Activated naive CD4-positive, alpha-beta T cell treated with anti-CD3 and anti-CD28 coated beads for 36 hours (primary cell): ENCODE measurements at regions not wholly inside any gene's neighbourhood (a gene's known extent, or its start where the extent isn't known, plus 50 kb on each side); places are given as distances from the start of the nearest gene placed in this dataset.
"Not testable (repeated sequence)": the region's sequence is repeated elsewhere in the genome, so short reads cannot be mapped to it uniquely, and the experiment has no call there.

Experiments
- CTCF ChIA-PET: fragments of 350-600 bp; sonication (Branson Sonifier 250); formaldehyde crosslinking; loops from one replicate; lab custom pipeline; 2021; ENCODE audit warnings: antibody characterized with exemption; lab: Charles Lee
- DNase-seq: peaks from one replicate; pipeline ENCODE4 v3.0.0-alpha.2; 2020
- H3K27ac Mint-ChIP-seq: one replicate; pipeline ENCODE4 v1.8.0; 2021; ENCODE audit warnings: mild to moderate bottlenecking, mixed read lengths
- H3K27me3 Mint-ChIP-seq: one replicate; pipeline ENCODE4 v1.8.0; 2021; ENCODE audit warnings: low read depth, mixed read lengths
- H3K36me3 Mint-ChIP-seq: one replicate; pipeline ENCODE4 v1.8.0; 2021; ENCODE audit warnings: low read depth, mixed read lengths
- H3K4me1 Mint-ChIP-seq: one replicate; pipeline ENCODE4 v1.8.0; 2021; ENCODE audit warnings: low read depth, mixed read lengths
- H3K4me3 Mint-ChIP-seq: one replicate; pipeline ENCODE4 v1.8.0; 2021; ENCODE audit warnings: mild to moderate bottlenecking, moderate library complexity, mixed read lengths
- H3K9me3 Mint-ChIP-seq: one replicate; pipeline ENCODE4 v1.8.0; 2021; ENCODE audit warnings: mixed read lengths
- intact Hi-C: fragments of 100-400 bp; cut with micrococcal nuclease; formaldehyde crosslinking; loops from one replicate; pipeline ENCODE4 v1.15.1; 2023

DNA sequence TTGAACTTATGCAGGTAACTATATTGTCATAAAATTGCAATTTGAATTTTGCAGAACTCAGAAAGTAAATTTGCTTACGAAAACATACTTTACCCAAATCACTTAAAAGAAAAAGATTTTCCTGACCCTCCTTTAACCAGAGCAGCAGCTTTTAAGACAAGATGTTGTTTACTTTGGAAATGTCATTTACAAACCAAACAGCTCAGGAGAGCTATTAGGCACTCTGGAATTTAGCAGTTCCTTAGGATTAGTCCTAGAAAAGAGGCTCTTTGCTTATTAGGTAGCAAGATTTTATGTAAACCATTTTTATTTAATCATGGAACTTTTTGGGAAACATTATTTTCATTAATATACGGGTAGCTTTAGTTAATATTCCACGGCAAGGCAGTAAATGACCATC lies 765.7 kb upstream of the POU3F4 start:
- intact Hi-C loops, result no loop called here
- no peak overlapping the region for H3K27ac Mint-ChIP-seq
- CTCF ChIA-PET, result interaction anchor here (0.6 kb wide), 1 partner anchor 259 kb away, joined by 3 read pairs; no protein-coding TSS in a partner anchor

DNA sequence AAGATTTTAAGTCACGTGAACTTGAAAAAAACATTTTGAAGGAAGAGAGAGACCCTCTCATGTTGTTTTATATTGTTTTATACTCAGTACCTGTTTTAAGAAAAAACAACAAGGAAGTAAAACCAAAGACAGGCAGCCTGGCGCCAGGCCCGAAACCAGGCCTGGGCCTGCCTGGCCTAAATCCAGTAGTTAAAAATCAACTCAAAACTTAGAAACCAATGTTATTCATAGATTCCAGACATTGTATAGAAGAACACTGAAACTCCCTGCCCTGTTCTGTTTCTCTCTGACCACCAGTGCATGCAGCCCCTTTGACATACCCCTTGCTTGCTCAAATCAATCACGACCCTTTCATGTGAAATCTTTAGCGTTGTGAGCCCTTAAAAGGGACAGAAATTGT lies 762.4 kb upstream of the POU3F4 start:
- DNase-seq, H3K4me1 Mint-ChIP-seq, intact Hi-C loops, H3K4me3 Mint-ChIP-seq, H3K36me3 Mint-ChIP-seq, H3K27ac Mint-ChIP-seq, H3K9me3 Mint-ChIP-seq, H3K27me3 Mint-ChIP-seq, CTCF ChIA-PET: not testable (repeated sequence)

More for the DNA sequence above, 765.7 kb upstream of the POU3F4 start:
- DNase-seq, result no peak
- H3K27me3 Mint-ChIP-seq, result no peaks in the 10 kb centered on the region
- no peak overlapping the region for H3K4me3 Mint-ChIP-seq
- H3K4me1 Mint-ChIP-seq, result no peaks in the 10 kb centered on the region
- H3K36me3 Mint-ChIP-seq, result no peaks in the 10 kb centered on the region
- no peaks in the 10 kb centered on the region for H3K9me3 Mint-ChIP-seq

DNA sequence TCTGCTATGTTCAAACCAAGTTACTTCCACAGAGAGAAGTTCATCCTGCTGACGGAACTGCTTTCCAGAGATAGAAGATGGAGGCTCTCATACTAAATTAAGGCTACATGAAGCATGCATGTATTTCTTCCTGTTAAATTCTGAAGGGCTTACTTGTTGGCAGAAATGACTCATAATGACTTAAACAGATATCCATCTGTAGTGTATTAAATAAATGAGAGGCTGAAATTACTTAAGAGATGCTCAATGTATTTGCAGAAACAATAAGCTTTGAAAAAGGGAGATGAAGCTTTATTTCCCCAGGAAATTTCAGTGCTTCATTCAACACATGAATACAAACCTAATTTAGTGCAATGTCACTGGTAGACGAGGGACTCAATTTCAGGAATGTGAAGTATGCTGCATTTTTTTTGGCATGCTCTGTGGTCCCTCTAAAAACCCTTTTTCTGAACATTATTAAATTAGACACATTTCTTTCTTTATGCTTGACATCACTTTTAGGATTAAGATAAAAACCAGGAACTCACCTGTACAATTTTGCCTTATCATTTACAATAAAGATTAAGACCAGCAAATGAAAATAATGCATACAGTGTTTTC lies 759.1 kb upstream of the POU3F4 start:
- no peaks in the 10 kb centered on the region for H3K9me3 Mint-ChIP-seq
- no peak overlapping the region for H3K4me3 Mint-ChIP-seq
- CTCF ChIA-PET, result no interaction called here

DNA sequence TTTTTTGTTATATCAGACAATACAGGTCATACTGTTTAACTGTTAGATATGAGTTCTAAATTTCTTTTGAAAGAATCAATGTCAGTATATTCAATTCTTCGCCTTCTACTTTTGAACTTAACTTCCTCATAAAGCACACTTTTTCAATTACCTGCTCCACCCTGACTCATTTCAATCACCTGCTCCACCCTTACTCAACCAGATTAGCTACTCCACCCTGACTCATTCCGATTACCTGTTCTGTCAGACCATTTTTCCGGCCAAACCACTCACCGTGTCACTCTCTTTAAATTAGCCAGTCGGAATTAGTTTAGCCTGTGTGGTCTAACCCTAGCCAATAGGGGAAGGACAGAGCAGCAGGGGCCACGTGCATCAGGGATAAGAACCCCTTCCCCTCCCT lies 751.8 kb upstream of the POU3F4 start:
- Mint-ChIP-seq H3K4me3 (no peak overlapping the region), H3K4me1 (no peaks in the 10 kb centered on the region), H3K9me3 (no peaks in the 10 kb centered on the region), H3K27me3 (no peaks in the 10 kb centered on the region), H3K36me3 (no peaks in the 10 kb centered on the region), H3K27ac (no peak overlapping the region)
- DNase-seq, result no peak
- CTCF ChIA-PET, result no interaction called here
- intact Hi-C loops, result no loop called here

More for the DNA sequence above, 759.1 kb upstream of the POU3F4 start:
- intact Hi-C loops, result no loop called here
- H3K36me3 Mint-ChIP-seq, result no peaks in the 10 kb centered on the region
- H3K4me1 Mint-ChIP-seq, result no peaks in the 10 kb centered on the region
- no peaks in the 10 kb centered on the region for H3K27me3 Mint-ChIP-seq
- H3K27ac Mint-ChIP-seq, result no peak overlapping the region
- no peak for DNase-seq

DNA sequence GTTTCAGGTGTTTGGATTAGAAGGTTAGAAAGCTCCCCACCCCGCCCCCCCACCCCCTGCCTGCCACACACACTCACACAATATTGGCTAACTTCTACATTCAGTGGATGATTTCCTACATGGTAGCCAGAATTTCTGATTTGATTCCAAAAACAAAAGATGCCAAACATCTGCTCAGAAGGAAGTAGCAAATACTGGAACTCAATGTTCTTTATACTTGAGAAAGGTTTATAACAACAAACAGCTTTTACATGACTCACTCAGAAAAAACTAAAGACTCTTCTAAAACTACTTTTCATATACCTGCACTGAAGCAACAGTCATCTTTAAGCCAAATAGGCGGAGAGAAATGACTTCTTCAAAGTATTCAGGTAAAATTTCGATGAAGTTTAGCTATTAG lies 750.5 kb upstream of the POU3F4 start:
- CTCF ChIA-PET, result no interaction called here
- Mint-ChIP-seq H3K27ac (no peak overlapping the region), H3K36me3 (no peaks in the 10 kb centered on the region), H3K4me3 (no peak overlapping the region), H3K9me3 (no peaks in the 10 kb centered on the region), H3K4me1 (no peaks in the 10 kb centered on the region), H3K27me3 (no peaks in the 10 kb centered on the region)
- intact Hi-C loops, result no loop called here
- no peak for DNase-seq

DNA sequence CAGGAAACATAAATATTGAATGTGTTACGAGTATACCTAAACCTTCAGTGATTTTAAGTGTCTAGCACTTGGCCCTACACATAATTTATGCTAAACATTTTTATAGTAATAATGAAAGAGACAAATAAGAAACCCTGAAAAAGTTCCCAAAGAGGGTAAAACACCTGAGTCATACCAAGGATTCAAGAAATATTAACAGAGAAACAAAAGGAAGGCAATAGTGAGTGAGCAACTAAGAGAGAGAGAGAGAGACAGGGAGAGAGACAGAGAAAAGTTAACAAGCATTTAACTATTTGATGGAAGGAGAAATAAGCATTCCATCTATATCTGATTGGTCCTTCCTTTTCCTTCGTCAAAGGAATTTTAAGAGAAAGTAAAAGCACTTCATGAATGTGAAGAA lies 743.6 kb upstream of the POU3F4 start:
- no peak overlapping the region for H3K27ac Mint-ChIP-seq
- intact Hi-C loops, result no loop called here
- DNase-seq, result no peak
- H3K9me3 Mint-ChIP-seq, result peaks cover 2% of the 10 kb centered on the region
- no peaks in the 10 kb centered on the region for H3K36me3 Mint-ChIP-seq
- no peaks in the 10 kb centered on the region for H3K4me1 Mint-ChIP-seq
- CTCF ChIA-PET, result no interaction called here
- no peak overlapping the region for H3K4me3 Mint-ChIP-seq
- H3K27me3 Mint-ChIP-seq, result no peaks in the 10 kb centered on the region

DNA sequence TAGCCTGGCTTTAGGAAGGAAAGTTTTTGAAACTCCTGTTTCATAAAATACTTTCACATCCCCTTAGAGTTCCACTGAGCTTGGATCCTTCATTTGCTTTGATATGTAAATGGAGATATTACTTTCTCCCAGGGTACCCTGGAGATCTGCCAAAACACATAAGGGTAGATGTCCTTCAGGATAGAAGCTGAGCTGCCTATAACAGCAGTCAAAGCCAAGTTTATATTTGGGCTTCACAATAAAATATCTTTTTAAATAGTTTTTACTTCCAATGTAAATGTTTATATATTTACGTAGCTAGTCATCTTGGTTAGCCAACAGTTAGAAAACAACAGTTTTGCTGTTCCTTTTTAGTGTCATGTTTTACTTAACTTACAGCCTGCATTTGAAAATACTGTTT lies 742.3 kb upstream of the POU3F4 start:
- no peak overlapping the region for H3K27ac Mint-ChIP-seq
- H3K9me3 Mint-ChIP-seq, result peaks cover 2% of the 10 kb centered on the region
- no peaks in the 10 kb centered on the region for H3K36me3 Mint-ChIP-seq
- DNase-seq, result no peak
- no peaks in the 10 kb centered on the region for H3K27me3 Mint-ChIP-seq
- intact Hi-C loops, result no loop called here
- CTCF ChIA-PET, result no interaction called here
- no peak overlapping the region for H3K4me3 Mint-ChIP-seq
- no peaks in the 10 kb centered on the region for H3K4me1 Mint-ChIP-seq

DNA sequence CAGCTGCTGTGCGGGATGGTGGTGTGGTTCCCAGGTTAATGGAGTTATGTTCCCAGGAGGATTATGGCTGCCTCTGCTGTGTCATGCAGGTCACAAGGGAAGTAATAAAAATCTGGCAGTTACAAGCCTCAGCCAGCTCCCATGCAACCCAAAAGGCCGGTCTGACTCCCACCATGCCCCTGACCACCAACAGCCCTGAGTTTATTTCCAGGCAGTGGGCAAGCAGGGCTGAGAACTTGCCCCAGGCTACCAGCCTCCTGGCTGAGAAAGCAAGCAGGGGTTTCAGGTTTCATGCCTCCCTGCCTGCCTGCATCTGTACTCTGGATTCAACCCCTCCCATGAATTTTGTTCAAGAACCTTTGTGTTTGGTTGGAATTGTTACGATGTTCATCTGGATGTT lies 732.7 kb upstream of the POU3F4 start:
- no peak overlapping the region for H3K27ac Mint-ChIP-seq
- H3K4me3 Mint-ChIP-seq, result no peak overlapping the region
- no peaks in the 10 kb centered on the region for H3K27me3 Mint-ChIP-seq
- no peaks in the 10 kb centered on the region for H3K36me3 Mint-ChIP-seq
- CTCF ChIA-PET, result no interaction called here
- H3K9me3 Mint-ChIP-seq, result peaks cover 6% of the 10 kb centered on the region
- no peak for DNase-seq
- no peaks in the 10 kb centered on the region for H3K4me1 Mint-ChIP-seq
- intact Hi-C loops, result no loop called here

DNA sequence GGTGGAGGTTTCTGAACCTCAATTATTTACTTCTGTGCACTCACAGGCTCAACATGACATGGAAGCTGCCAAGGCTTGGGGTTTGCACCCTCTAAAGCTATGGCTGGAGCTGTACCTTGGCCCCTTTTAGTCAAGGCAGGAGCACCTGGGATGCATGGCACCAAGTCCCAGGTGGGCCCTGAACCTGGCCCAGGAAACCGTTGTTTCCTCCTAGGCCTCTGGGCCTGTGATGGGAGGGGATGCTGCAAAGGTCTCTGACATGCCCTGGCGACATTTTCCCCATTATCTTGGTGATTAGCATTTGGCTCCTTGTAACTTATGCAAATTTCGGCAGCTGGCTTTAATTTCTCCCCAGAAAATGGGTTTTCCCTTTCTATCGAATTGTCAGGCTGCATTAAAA lies 726.1 kb upstream of the POU3F4 start:
- H3K27ac Mint-ChIP-seq, result no peak overlapping the region
- intact Hi-C loops, result no loop called here
- H3K36me3 Mint-ChIP-seq, result peaks cover 2% of the 10 kb centered on the region
- peaks cover 7% of the 10 kb centered on the region for H3K9me3 Mint-ChIP-seq
- DNase-seq, result no peak
- H3K27me3 Mint-ChIP-seq, result no peaks in the 10 kb centered on the region
- CTCF ChIA-PET, result no interaction called here
- no peaks in the 10 kb centered on the region for H3K4me1 Mint-ChIP-seq
- H3K4me3 Mint-ChIP-seq, result no peak overlapping the region

DNA sequence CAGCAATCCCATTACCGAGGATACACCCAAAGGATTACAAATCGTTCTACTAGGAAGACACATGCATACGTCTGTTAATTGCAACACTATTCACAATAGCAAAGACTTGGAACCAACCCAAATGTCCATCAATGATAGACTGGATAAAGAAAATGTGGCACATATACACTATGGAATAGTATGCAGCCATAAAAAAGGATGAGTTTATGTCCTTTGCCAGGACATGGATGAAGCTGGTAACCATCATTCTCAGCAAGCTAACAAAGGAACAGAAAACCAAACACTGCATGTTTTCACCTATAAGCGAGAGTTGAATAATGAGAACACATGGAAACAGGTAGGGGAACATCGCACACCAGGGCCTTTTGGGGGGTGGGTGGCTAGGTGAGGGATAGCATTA lies 695.2 kb upstream of the POU3F4 start:
- H3K36me3 Mint-ChIP-seq, H3K4me3 Mint-ChIP-seq, H3K27me3 Mint-ChIP-seq, H3K4me1 Mint-ChIP-seq, CTCF ChIA-PET, DNase-seq, H3K27ac Mint-ChIP-seq, H3K9me3 Mint-ChIP-seq, intact Hi-C loops: not testable (repeated sequence)

DNA sequence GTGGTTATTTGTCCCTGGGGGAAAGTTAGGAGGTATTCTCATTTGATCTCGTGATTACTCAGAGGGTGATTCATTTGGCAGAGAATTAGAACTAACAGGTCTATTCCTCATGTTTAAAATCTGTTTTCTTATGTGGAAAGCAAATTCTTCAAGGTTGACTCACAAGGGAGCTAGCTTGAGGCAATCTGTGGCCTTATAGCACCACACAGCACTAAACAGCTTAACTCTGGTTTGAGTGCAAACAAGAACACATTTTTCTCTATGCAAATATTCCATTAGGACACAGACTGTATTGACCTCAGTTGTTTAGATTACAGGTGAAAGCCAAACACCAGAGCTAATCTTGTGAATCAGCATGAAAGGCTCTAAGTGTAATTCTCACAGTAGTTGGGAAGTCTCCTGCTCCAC lies 694.4 kb upstream of the POU3F4 start:
- intact Hi-C loops, result no loop called here
- no peaks in the 10 kb centered on the region for H3K27me3 Mint-ChIP-seq
- no peak for DNase-seq
- peaks cover 6% of the 10 kb centered on the region for H3K9me3 Mint-ChIP-seq
- no peak overlapping the region for H3K4me3 Mint-ChIP-seq
- no peaks in the 10 kb centered on the region for H3K4me1 Mint-ChIP-seq
- H3K27ac Mint-ChIP-seq, result no peak overlapping the region
- no peaks in the 10 kb centered on the region for H3K36me3 Mint-ChIP-seq
- CTCF ChIA-PET, result no interaction called here

DNA sequence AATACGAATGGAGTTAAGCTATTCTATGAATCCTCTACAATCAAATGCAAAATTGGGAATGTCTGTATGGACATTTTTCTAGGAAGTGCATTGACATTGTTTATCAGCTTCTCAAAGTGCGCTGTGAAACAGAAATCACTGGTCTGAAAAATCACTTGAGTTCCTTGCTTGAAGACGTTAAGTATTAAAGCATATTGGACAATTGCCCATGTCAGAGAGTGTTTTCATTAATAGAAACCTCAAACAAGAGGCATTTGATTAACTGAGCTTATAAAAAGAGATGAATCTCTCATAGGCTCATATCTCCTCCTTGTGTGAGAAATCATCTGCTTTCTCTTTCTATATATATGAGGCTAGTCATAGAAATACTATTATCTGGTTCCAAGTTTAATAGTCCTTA lies 692.1 kb upstream of the POU3F4 start:
- H3K27me3 Mint-ChIP-seq, result no peaks in the 10 kb centered on the region
- CTCF ChIA-PET, result no interaction called here
- no peaks in the 10 kb centered on the region for H3K36me3 Mint-ChIP-seq
- no peak for DNase-seq
- peaks cover 6% of the 10 kb centered on the region for H3K9me3 Mint-ChIP-seq
- intact Hi-C loops, result no loop called here
- H3K27ac Mint-ChIP-seq, result no peak overlapping the region
- no peaks in the 10 kb centered on the region for H3K4me1 Mint-ChIP-seq
- H3K4me3 Mint-ChIP-seq, result no peak overlapping the region

DNA sequence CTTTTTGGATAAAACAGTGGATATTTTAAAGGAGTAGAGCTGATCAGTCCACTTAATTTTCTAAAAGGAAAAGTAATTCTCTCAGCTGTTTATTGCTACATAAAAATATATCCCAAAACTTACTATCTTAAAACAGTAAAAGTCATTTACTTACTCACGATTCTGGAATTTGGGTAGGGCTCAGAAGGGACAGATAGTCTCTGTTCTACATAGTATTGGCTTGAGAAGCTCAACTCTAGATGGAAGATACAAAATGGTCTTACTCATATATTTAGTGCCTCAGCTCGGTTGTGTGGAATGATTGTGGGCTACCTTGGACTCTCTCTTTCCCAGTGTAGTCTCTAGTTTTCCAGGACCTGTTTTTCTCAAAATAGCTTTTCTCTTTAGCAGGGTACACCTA lies 691.5 kb upstream of the POU3F4 start:
- intact Hi-C loops, result no loop called here
- H3K27me3 Mint-ChIP-seq, result no peaks in the 10 kb centered on the region
- CTCF ChIA-PET, result no interaction called here
- H3K36me3 Mint-ChIP-seq, result no peaks in the 10 kb centered on the region
- H3K4me3 Mint-ChIP-seq, result no peak overlapping the region
- peaks cover 2% of the 10 kb centered on the region for H3K9me3 Mint-ChIP-seq
- H3K4me1 Mint-ChIP-seq, result no peaks in the 10 kb centered on the region
- no peak overlapping the region for H3K27ac Mint-ChIP-seq
- no peak for DNase-seq

DNA sequence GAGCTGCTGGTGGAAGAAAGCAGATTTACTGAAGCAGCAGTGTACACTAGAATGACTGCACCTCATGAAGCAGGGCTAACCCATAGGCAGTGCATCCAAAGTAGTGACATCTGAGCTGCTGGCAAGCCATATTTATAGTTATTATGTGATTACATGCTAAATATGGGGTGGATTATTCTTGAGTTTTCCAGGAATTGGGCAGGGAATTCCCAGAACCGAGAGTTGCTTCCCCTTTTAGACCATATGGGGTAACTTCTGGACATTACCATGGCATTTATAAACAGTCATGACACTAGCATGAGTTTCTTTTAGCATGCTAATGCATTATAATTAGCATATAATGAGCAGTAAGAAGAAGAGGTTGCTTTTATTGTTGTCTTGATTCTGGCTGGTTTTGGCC lies 665.8 kb upstream of the POU3F4 start:
- CTCF ChIA-PET, result no interaction called here
- H3K4me3 Mint-ChIP-seq, result no peak overlapping the region
- intact Hi-C loops, result no loop called here

More for the DNA sequence above, 665.8 kb upstream of the POU3F4 start:
- Mint-ChIP-seq H3K36me3 (no peaks in the 10 kb centered on the region), H3K9me3 (no peaks in the 10 kb centered on the region), H3K4me1 (no peaks in the 10 kb centered on the region), H3K27ac (no peak overlapping the region), H3K27me3 (no peaks in the 10 kb centered on the region)
- no peak for DNase-seq
